SK-N-SH treated with all-trans-retinoic acid at 6 μM for 48 hours (cell line): ENCODE measurements at regions not wholly inside any gene's neighbourhood (a gene's known extent, or its start where the extent isn't known, plus 50 kb on each side); places are given as distances from the start of the nearest gene placed in this dataset.

Experiments used
- ATAC-seq: fragments of 200-7000 bp; cut with Tn5 transposase; 3 replicates; pipeline ENCODE4 v1.9.1; 2020; ENCODE audit warnings: mild to moderate bottlenecking, moderate library complexity
- BACH2 ChIP-seq: fragments of 250-450 bp; sonication (Bioruptor Pico); IDR thresholded peaks from 2 replicates; pipeline ENCODE4 v1.9.0; 2021; ENCODE audit warnings: mild to moderate bottlenecking, borderline replicate concordance
- CSDC2 ChIP-seq: fragments of 250-450 bp; sonication (Bioruptor Pico); IDR thresholded peaks from 2 replicates; pipeline ENCODE4 v1.5.0; 2020; ENCODE audit warnings: mild to moderate bottlenecking, moderate library complexity
- GLIS3 ChIP-seq: fragments of 250-450 bp; sonication (Bioruptor Pico); IDR thresholded peaks from 2 replicates; pipeline ENCODE4 v1.5.0; 2020; ENCODE audit warnings: mild to moderate bottlenecking, moderate library complexity
- ISL1 ChIP-seq: fragments of 250-450 bp; sonication (Bioruptor Pico); IDR thresholded peaks from 2 replicates; pipeline ENCODE4 v2.1.2; 2022; ENCODE audit warnings: mild to moderate bottlenecking, moderate library complexity
- OSR1 ChIP-seq: fragments of 250-450 bp; sonication (Bioruptor Pico); IDR thresholded peaks from 2 replicates; pipeline ENCODE4 v1.8.0; 2022; ENCODE audit warnings: moderate library complexity, mild to moderate bottlenecking, inconsistent platforms
- PPARA ChIP-seq: fragments of 250-450 bp; sonication (Bioruptor Pico); IDR thresholded peaks from 2 replicates; pipeline ENCODE4 v1.5.0; 2020; ENCODE audit warnings: mild to moderate bottlenecking, borderline replicate concordance
- SNAI2 ChIP-seq: fragments of 250-450 bp; sonication (Bioruptor Pico); IDR thresholded peaks from 2 replicates; pipeline ENCODE4 v1.5.0; 2020; ENCODE audit warnings: mild to moderate bottlenecking, moderate library complexity
- TCF4 ChIP-seq: fragments of 250-450 bp; sonication (Bioruptor Pico); IDR thresholded peaks from 2 replicates; pipeline ENCODE4 v1.8.0; 2021; ENCODE audit warnings: mild to moderate bottlenecking, moderate library complexity, borderline replicate concordance
- TOX ChIP-seq: fragments of 250-450 bp; sonication (Bioruptor Pico); IDR thresholded peaks from 2 replicates; pipeline ENCODE4 v1.8.0; 2021; ENCODE audit warnings: mild to moderate bottlenecking, moderate library complexity, borderline replicate concordance
- ZC3H10 ChIP-seq: fragments of 250-450 bp; sonication (Bioruptor Pico); IDR thresholded peaks from 2 replicates; pipeline ENCODE4 v1.5.1; 2021; ENCODE audit warnings: mild to moderate bottlenecking, moderate library complexity
- ZFP30 ChIP-seq: fragments of 450-650 bp; formaldehyde crosslinking; IDR thresholded peaks from 2 replicates; pipeline ENCODE4 v1.5.0; 2022; ENCODE audit warnings: mild to moderate bottlenecking, moderate library complexity
- ZNF565 ChIP-seq: fragments of 450-650 bp; formaldehyde crosslinking; conservative IDR thresholded peaks from 2 replicates; pipeline ENCODE4 v1.5.0; 2020; ENCODE audit warnings: low read depth, mild to moderate bottlenecking, moderate library complexity
- ZNF70 ChIP-seq: fragments of 450-650 bp; formaldehyde crosslinking; IDR thresholded peaks from 2 replicates; pipeline ENCODE4 v1.5.0; 2020; ENCODE audit warnings: mild to moderate bottlenecking, moderate library complexity
- ZNF8 ChIP-seq: fragments of 450-650 bp; formaldehyde crosslinking; IDR thresholded peaks from 2 replicates; pipeline ENCODE4 v1.5.0; 2020; ENCODE audit warnings: mild to moderate bottlenecking, moderate library complexity
- TF ChIP-seq, protein P1 (sequence below): fragments of 250-450 bp; sonication (Bioruptor Pico); IDR thresholded peaks from 2 replicates; pipeline ENCODE4 v1.5.0; 2020; ENCODE audit warnings: mild to moderate bottlenecking, moderate library complexity
- TF ChIP-seq, protein P2 (sequence below): fragments of 250-450 bp; sonication (Bioruptor Pico); IDR thresholded peaks from 2 replicates; pipeline ENCODE4 v1.8.0; 2020; ENCODE audit warnings: mild to moderate bottlenecking, moderate library complexity, borderline replicate concordance
- TF ChIP-seq, protein P3 (sequence below): fragments of 250-450 bp; sonication (Bioruptor Pico); IDR thresholded peaks from 2 replicates; pipeline ENCODE4 v1.5.1; 2021; ENCODE audit warnings: mild to moderate bottlenecking, moderate library complexity
- TF ChIP-seq, protein P4 (sequence below): fragments of 250-450 bp; sonication (Bioruptor Pico); IDR thresholded peaks from 2 replicates; pipeline ENCODE4 v1.5.1; 2020; ENCODE audit warnings: low read depth, mild to moderate bottlenecking, moderate library complexity
- TF ChIP-seq, protein P5 (sequence below): fragments of 250-450 bp; sonication (Bioruptor Pico); IDR thresholded peaks from 2 replicates; pipeline ENCODE4 v1.8.0; 2021; ENCODE audit warnings: low read depth, mild to moderate bottlenecking, moderate library complexity, borderline replicate concordance

DNA sequence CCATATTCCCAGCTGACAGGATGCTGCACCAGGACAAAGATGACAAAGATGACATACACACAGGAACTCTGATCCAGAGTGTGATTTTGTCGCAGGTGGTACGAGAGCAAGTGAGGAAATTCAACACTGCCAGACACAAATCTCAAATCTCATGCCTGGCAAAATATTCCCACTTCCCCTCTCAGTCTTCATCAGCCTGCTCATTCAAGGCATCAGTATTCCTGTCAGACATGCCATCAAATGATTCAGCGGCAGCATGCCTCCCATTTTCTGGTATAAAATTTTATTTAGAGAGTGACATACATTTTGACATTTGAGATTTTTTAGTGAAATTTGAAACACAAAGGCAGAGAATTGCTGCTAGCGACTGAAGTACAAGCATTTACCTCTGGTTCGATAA is 228.1 kb upstream of the LMCD1 start:
- ATAC-seq, result no peak
- TF ChIP-seq GLIS3 (CRISPR knock-in tag) (no peak), SNAI2 (CRISPR knock-in tag) (no peak), TOX (no peak), ZNF565 (no peak), PPARA (CRISPR knock-in tag) (no peak), ISL1 (no peak)
- TF ChIP-seq, protein P1, sequence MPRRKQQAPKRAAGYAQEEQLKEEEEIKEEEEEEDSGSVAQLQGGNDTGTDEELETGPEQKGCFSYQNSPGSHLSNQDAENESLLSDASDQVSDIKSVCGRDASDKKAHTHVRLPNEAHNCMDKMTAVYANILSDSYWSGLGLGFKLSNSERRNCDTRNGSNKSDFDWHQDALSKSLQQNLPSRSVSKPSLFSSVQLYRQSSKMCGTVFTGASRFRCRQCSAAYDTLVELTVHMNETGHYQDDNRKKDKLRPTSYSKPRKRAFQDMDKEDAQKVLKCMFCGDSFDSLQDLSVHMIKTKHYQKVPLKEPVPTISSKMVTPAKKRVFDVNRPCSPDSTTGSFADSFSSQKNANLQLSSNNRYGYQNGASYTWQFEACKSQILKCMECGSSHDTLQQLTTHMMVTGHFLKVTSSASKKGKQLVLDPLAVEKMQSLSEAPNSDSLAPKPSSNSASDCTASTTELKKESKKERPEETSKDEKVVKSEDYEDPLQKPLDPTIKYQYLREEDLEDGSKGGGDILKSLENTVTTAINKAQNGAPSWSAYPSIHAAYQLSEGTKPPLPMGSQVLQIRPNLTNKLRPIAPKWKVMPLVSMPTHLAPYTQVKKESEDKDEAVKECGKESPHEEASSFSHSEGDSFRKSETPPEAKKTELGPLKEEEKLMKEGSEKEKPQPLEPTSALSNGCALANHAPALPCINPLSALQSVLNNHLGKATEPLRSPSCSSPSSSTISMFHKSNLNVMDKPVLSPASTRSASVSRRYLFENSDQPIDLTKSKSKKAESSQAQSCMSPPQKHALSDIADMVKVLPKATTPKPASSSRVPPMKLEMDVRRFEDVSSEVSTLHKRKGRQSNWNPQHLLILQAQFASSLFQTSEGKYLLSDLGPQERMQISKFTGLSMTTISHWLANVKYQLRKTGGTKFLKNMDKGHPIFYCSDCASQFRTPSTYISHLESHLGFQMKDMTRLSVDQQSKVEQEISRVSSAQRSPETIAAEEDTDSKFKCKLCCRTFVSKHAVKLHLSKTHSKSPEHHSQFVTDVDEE (CRISPR knock-in tag), result no peak

- ATAC-seq, result no peak
- no peak for TF ChIP-seq BACH2 (CRISPR knock-in tag)
- TF ChIP-seq TCF4 (CRISPR knock-in tag), result no peak
- no peak for TF ChIP-seq ZFP30 (CRISPR knock-in tag)
- TF ChIP-seq ZNF70 (CRISPR knock-in tag), result no peak
- TF ChIP-seq, protein P2, sequence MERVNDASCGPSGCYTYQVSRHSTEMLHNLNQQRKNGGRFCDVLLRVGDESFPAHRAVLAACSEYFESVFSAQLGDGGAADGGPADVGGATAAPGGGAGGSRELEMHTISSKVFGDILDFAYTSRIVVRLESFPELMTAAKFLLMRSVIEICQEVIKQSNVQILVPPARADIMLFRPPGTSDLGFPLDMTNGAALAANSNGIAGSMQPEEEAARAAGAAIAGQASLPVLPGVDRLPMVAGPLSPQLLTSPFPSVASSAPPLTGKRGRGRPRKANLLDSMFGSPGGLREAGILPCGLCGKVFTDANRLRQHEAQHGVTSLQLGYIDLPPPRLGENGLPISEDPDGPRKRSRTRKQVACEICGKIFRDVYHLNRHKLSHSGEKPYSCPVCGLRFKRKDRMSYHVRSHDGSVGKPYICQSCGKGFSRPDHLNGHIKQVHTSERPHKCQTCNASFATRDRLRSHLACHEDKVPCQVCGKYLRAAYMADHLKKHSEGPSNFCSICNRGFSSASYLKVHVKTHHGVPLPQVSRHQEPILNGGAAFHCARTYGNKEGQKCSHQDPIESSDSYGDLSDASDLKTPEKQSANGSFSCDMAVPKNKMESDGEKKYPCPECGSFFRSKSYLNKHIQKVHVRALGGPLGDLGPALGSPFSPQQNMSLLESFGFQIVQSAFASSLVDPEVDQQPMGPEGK (CRISPR knock-in tag), result no peak
- TF ChIP-seq ZC3H10 (CRISPR knock-in tag), result no peak
- TF ChIP-seq, protein P3, sequence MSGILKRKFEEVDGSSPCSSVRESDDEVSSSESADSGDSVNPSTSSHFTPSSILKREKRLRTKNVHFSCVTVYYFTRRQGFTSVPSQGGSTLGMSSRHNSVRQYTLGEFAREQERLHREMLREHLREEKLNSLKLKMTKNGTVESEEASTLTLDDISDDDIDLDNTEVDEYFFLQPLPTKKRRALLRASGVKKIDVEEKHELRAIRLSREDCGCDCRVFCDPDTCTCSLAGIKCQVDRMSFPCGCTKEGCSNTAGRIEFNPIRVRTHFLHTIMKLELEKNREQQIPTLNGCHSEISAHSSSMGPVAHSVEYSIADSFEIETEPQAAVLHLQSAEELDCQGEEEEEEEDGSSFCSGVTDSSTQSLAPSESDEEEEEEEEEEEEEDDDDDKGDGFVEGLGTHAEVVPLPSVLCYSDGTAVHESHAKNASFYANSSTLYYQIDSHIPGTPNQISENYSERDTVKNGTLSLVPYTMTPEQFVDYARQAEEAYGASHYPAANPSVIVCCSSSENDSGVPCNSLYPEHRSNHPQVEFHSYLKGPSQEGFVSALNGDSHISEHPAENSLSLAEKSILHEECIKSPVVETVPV, result no peak
- TF ChIP-seq CSDC2 (CRISPR knock-in tag), result no peak
- no peak for TF ChIP-seq ISL1
- TF ChIP-seq PPARA (CRISPR knock-in tag), result no peak
- no peak for TF ChIP-seq OSR1 (CRISPR knock-in tag)
- no peak for TF ChIP-seq ZNF565
- TF ChIP-seq SNAI2 (CRISPR knock-in tag), result no peak
- TF ChIP-seq, protein P4, sequence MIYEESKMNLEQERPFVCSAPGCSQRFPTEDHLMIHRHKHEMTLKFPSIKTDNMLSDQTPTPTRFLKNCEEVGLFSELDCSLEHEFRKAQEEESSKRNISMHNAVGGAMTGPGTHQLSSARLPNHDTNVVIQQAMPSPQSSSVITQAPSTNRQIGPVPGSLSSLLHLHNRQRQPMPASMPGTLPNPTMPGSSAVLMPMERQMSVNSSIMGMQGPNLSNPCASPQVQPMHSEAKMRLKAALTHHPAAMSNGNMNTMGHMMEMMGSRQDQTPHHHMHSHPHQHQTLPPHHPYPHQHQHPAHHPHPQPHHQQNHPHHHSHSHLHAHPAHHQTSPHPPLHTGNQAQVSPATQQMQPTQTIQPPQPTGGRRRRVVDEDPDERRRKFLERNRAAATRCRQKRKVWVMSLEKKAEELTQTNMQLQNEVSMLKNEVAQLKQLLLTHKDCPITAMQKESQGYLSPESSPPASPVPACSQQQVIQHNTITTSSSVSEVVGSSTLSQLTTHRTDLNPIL (CRISPR knock-in tag), result no peak
- TF ChIP-seq, protein P5, sequence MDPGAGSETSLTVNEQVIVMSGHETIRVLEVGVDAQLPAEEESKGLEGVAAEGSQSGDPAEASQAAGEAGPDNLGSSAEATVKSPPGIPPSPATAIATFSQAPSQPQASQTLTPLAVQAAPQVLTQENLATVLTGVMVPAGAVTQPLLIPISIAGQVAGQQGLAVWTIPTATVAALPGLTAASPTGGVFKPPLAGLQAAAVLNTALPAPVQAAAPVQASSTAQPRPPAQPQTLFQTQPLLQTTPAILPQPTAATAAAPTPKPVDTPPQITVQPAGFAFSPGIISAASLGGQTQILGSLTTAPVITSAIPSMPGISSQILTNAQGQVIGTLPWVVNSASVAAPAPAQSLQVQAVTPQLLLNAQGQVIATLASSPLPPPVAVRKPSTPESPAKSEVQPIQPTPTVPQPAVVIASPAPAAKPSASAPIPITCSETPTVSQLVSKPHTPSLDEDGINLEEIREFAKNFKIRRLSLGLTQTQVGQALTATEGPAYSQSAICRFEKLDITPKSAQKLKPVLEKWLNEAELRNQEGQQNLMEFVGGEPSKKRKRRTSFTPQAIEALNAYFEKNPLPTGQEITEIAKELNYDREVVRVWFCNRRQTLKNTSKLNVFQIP, result no peak
- TF ChIP-seq ZNF8 (CRISPR knock-in tag), result no peak
These were observed 225.6 kb upstream of the LMCD1 start for GRCh38 chr3:8276056-8276455.

- no peak for ATAC-seq
- TF ChIP-seq ZNF565, result no peak
- TF ChIP-seq, protein P1 (CRISPR knock-in tag), result no peak
- no peak for TF ChIP-seq BACH2 (CRISPR knock-in tag)
- TF ChIP-seq, protein P4 (CRISPR knock-in tag), result no peak
These were observed 225.1 kb upstream of the LMCD1 start for GRCh38 chr3:8276506-8276905.
